Neural crest cell (in vitro differentiated cells): ENCODE measurements at regions not wholly inside any gene's neighbourhood (a gene's known extent, or its start where the extent isn't known, plus 50 kb on each side); places are given as distances from the start of the nearest gene placed in this dataset.

Experiments used
- DNase-seq: peaks from one replicate; pipeline ENCODE4 v3.0.0; 2021; ENCODE audit warnings: low read depth, mixed read lengths, low spot score
- H3K27ac Mint-ChIP-seq: one replicate; pipeline ENCODE4 v1.8.0; 2021; ENCODE audit warnings: mild to moderate bottlenecking, mixed read lengths; ENCODE audit not compliant: unreplicated experiment
- H3K27me3 Mint-ChIP-seq: 2 replicates; pipeline ENCODE4 v1.8.0; 2021; ENCODE audit warnings: low read depth, mild to moderate bottlenecking, mixed read lengths
- H3K36me3 Mint-ChIP-seq: 2 replicates; pipeline ENCODE4 v1.8.0; 2021; ENCODE audit warnings: low read depth, mild to moderate bottlenecking, mixed read lengths
- H3K4me1 Mint-ChIP-seq: 2 replicates; pipeline ENCODE4 v1.8.0; 2021; ENCODE audit warnings: mixed read lengths
- H3K4me3 Mint-ChIP-seq: one replicate; pipeline ENCODE4 v1.8.0; 2021; ENCODE audit warnings: mild to moderate bottlenecking, mixed read lengths
- H3K9me3 Mint-ChIP-seq: 2 replicates; pipeline ENCODE4 v1.8.0; 2021; ENCODE audit warnings: mixed read lengths
- TF ChIP-seq, protein P1 (sequence below): fragments of 200-600 bp; sonication (generic); conservative IDR thresholded peaks from 2 replicates; pipeline ENCODE4 v1.5.0; 2021; ENCODE audit warnings: antibody characterized with exemption, mild to moderate bottlenecking

DNA sequence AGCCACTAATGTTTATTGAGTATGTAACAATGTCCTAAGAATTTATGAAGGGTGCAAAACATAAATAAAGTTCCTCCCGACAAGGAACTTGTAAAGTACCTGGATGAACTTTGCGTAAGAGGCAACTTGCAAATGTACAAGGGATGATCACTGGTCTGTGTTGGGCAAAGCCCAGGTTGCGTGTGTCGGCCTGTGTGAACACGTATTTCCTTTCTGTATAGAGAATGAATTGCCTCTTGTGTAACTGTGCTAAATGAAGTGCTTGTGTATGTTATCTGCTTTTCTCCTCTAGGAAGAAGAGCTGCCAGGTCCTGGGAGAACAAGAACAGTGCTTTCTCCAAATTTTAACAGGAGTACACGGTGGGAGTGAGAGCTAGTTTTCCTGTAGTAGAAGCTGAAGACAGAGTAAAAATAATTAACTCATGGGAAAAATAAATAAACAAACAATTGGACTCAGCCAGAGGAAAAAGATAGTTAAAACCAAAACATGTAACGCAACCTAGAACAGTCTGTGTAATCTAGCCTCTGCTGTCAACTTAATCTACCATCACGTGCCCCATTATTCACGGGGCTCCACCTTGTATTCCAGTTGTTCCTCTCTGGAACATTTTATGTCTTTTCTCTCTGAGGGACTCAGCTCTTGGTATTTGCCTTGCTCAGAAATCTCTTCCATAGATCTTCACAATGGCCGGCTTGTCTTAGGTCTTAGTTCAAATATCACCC, 83.7 kb upstream of the RASGRP1 start:
- peaks cover 5% of the 10 kb centered on the region for H3K9me3 Mint-ChIP-seq
- DNase-seq, result no peak
- TF ChIP-seq, protein P1, sequence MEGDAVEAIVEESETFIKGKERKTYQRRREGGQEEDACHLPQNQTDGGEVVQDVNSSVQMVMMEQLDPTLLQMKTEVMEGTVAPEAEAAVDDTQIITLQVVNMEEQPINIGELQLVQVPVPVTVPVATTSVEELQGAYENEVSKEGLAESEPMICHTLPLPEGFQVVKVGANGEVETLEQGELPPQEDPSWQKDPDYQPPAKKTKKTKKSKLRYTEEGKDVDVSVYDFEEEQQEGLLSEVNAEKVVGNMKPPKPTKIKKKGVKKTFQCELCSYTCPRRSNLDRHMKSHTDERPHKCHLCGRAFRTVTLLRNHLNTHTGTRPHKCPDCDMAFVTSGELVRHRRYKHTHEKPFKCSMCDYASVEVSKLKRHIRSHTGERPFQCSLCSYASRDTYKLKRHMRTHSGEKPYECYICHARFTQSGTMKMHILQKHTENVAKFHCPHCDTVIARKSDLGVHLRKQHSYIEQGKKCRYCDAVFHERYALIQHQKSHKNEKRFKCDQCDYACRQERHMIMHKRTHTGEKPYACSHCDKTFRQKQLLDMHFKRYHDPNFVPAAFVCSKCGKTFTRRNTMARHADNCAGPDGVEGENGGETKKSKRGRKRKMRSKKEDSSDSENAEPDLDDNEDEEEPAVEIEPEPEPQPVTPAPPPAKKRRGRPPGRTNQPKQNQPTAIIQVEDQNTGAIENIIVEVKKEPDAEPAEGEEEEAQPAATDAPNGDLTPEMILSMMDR, result no peak
- H3K27me3 Mint-ChIP-seq, result no peaks in the 10 kb centered on the region
- H3K27ac Mint-ChIP-seq, result peak overlapping the region; percentile 14
- no peaks in the 10 kb centered on the region for H3K36me3 Mint-ChIP-seq
- H3K4me3 Mint-ChIP-seq, result no peak overlapping the region
- peaks cover 8% of the 10 kb centered on the region for H3K4me1 Mint-ChIP-seq

DNA sequence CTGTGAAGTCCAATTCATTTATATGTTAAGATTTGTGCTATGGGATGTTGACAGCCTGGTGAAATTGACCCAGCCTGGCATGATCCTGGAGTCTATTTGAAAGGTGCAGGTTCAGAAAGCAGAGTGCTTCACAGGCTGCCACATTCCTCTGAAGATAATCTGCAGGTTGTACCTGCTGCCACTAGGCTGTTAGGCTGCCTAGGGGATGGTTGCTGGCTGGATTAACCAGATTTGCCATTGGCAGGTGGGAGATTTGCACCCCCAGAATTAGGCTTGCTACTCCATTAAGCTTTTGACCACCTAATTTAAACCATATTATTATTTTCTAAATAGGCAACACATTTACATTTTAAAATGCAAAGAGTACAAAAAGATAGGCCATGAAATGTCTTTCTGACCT, 85.8 kb upstream of the RASGRP1 start:
- no peak overlapping the region for H3K27ac Mint-ChIP-seq
- H3K4me3 Mint-ChIP-seq, result no peak overlapping the region
- H3K27me3 Mint-ChIP-seq, result no peaks in the 10 kb centered on the region
- no peaks in the 10 kb centered on the region for H3K36me3 Mint-ChIP-seq
- TF ChIP-seq, protein P1, result no peak
- peaks cover 2% of the 10 kb centered on the region for H3K9me3 Mint-ChIP-seq
- no peak for DNase-seq
- peaks cover 12% of the 10 kb centered on the region for H3K4me1 Mint-ChIP-seq

DNA sequence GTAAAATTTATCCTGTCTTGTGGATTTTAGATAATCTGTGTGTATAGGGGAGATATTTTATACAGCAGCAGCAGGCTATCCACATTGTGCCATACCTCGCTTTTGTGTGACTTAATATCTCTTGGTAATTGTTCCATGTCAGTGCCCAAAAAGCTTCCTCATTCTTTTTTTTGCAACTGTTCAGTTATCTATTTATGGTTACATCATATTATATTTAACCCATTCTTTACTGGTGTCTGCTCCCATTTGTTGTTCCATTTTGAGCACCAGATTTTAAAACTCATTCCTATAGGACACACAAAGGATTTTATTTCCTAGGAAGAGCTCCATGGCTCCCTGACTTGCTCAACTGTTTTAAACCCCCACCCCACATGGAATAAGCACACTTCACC, 86.3 kb upstream of the RASGRP1 start:
- TF ChIP-seq, protein P1, result no peak
- peaks cover 2% of the 10 kb centered on the region for H3K9me3 Mint-ChIP-seq
- no peaks in the 10 kb centered on the region for H3K36me3 Mint-ChIP-seq
- H3K4me1 Mint-ChIP-seq, result peaks cover 12% of the 10 kb centered on the region
- H3K27ac Mint-ChIP-seq, result no peak overlapping the region
- H3K4me3 Mint-ChIP-seq, result no peak overlapping the region
- H3K27me3 Mint-ChIP-seq, result no peaks in the 10 kb centered on the region
- no peak for DNase-seq

DNA sequence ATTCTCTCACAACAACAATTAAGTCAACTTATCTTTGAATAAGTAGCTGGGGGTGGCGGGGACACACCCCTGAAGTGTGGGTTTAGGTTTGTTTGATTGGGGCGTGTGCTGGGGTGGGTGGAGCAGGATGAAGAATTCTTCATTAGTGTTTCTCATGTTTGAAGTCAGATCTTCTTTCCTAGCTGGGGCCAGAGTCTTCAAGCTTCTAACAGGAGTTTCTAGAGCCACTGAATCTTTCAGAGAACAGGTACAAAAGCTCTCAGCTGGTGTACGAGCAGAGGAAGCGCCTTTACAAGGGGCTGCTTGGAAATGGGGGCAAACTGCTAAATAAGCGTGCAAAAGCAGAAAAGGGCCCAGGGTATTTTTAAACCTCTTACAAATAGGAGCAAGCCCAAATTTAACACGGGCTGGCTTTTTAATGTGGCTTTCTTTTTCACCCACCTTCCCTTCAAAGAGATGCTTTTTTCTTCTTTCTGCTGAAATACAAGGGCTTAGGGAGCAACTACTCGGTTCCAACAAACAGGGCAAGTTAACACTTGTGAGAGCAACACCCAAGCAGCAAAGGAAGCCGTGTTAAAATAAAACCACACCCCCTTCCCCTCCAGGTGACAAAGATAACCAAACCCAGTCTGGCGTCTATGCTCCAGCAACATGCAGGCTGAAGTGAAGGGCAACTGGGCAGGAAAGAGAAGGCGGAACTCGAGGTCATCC, 86.9 kb upstream of the RASGRP1 start:
- Mint-ChIP-seq H3K36me3 (no peaks in the 10 kb centered on the region), H3K4me3 (no peak overlapping the region), H3K9me3 (peaks cover 2% of the 10 kb centered on the region), H3K27me3 (no peaks in the 10 kb centered on the region), H3K4me1 (peaks cover 12% of the 10 kb centered on the region), H3K27ac (no peak overlapping the region)
- DNase-seq, result no peak
- TF ChIP-seq, protein P1, result no peak

DNA sequence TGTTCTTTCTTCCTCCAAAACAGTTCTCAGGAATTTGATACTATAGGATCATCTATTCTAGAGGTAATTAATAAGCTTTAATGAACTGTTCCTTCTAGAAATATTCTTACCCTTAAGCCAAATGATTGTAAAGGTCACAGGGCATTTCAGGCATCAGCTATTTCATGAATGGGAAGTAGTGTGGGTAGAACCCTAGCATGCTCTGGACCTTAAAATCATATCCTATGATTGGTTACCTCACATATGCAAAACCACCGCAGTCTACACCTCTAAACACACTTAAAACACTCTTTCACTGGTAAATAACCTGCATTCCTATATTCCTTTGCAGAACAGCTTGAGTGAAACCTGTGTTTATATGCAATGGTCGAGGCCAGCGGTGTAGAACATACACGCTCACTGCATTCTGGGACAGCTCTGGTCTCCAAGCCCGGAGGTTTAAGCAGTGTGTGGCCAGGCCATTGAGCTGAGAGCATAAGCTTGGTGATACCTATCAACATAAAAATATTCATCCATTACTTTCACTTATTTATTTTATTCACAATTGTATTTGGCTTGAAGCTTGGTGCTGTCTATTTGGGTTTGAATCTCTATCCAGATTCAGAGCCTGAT, 87.7 kb upstream of the RASGRP1 start:
- no peak for DNase-seq
- no peaks in the 10 kb centered on the region for H3K36me3 Mint-ChIP-seq
- no peak overlapping the region for H3K4me3 Mint-ChIP-seq
- H3K27ac Mint-ChIP-seq, result no peak overlapping the region
- TF ChIP-seq, protein P1, result no peak
- H3K9me3 Mint-ChIP-seq, result peaks cover 2% of the 10 kb centered on the region
- no peaks in the 10 kb centered on the region for H3K27me3 Mint-ChIP-seq
- peaks cover 12% of the 10 kb centered on the region for H3K4me1 Mint-ChIP-seq
